K562 (cell line): ENCODE measurements at regions not wholly inside any gene's neighbourhood (a gene's known extent, or its start where the extent isn't known, plus 50 kb on each side); places are given as distances from the start of the nearest gene placed in this dataset.

ENCODE experiments used
- ATAC-seq: fragments of 200-7000 bp; cut with Tn5 transposase; 3 replicates; pipeline ENCODE4 v1.9.1; 2020; ENCODE audit warnings: moderate library complexity
- BruUV-seq: library from RNA; stranded (reverse); fragments of 400-500 nt; replicated peaks from 2 replicates; lab custom pipeline; 2021; lab: Mats Ljungman, UMichigan
- CTCF ChIA-PET: fragments of 300-600 bp; formaldehyde crosslinking; extraction: SDS; loops from one replicate; lab custom pipeline; 2021; ENCODE audit warnings: low intra/inter-chr PET ratio; lab: Yijun Ruan, JAX
- POLR2A ChIA-PET: fragments of 300-600, 350-650 bp; sonication (Branson Sonifier 250); formaldehyde crosslinking; extraction: SDS; loops from one replicate; lab custom pipeline; 2021; ENCODE audit warnings: antibody characterized with exemption, inconsistent platforms; lab: Yijun Ruan, JAX
- DNase-seq, 4 experiments: peaks; one replicate each; pipeline versions ENCODE4 v3.0.0 to v3.0.0-alpha.2; 2011 to 2018; ENCODE audit warnings: low spot score in 3 of 4, mixed read lengths in 3 of 4; ENCODE audit errors: extremely low read depth in 1 of 4
- FAIRE-seq: peaks from 2 replicates; lab custom pipeline; 2011; peaks lifted over from hg19 to GRCh38; lab: Jason Lieb, UNC
- H2AFZ ChIP-seq: 2 replicates; pipeline ENCODE4 v1.6.0; 2011; ENCODE audit warnings: low read depth, low read length, control low read depth, inconsistent platforms
- H3K27ac ChIP-seq: fragments of 200-600 bp; 3 replicates; pipeline ENCODE4 v1.8.0; 2011; ENCODE audit warnings: low read depth, mild to moderate bottlenecking, control low read depth, inconsistent platforms, low read length, moderate library complexity, mixed read lengths; ENCODE audit errors: extremely low read depth
- H3K27me3 ChIP-seq, 2 experiments: fragments of 300-600 bp in 1 of 2; 2 replicates in 1 of 2; 3 replicates in 1 of 2; pipeline versions ENCODE4 v1.6.0 to v1.8.0; 2011; ENCODE audit warnings: inconsistent platforms in 2 of 2, low read length in 2 of 2, mild to moderate bottlenecking in 1 of 2, mixed read lengths in 1 of 2, moderate library complexity in 1 of 2; ENCODE audit not compliant: control insufficient read depth in 2 of 2, insufficient read depth in 2 of 2
- H3K36me3 ChIP-seq: fragments of 300-600 bp; 3 replicates; pipeline ENCODE4 v1.8.0; 2011; ENCODE audit warnings: mild to moderate bottlenecking, low read length, inconsistent platforms; ENCODE audit not compliant: control insufficient read depth, insufficient read depth
- H3K4me1 ChIP-seq, 2 experiments: fragments of 200-600 bp in 1 of 2; replicated peaks in 1 of 2; 2 replicates in 1 of 2; 3 replicates in 1 of 2; pipeline versions ENCODE4 v1.5.1 to v1.8.0; 2011; ENCODE audit warnings: inconsistent platforms in 2 of 2, low read length in 2 of 2, mild to moderate bottlenecking in 1 of 2, mixed read lengths in 1 of 2, moderate library complexity in 1 of 2; ENCODE audit not compliant: control insufficient read depth in 2 of 2, insufficient read depth in 2 of 2
- H3K4me2 ChIP-seq: 2 replicates; pipeline ENCODE4 v1.6.1; 2011; ENCODE audit warnings: low read length, control low read depth, inconsistent platforms, mixed read lengths; ENCODE audit not compliant: insufficient read depth
- H3K4me3 ChIP-seq: fragments of 200-600 bp; sonication (generic), shearing (Covaris generic); 2 replicates; pipeline ENCODE4 v1.5.1; 2016; ENCODE audit warnings: control low read depth, inconsistent platforms
- H3K79me2 ChIP-seq: fragments of 200-600 bp; 3 replicates; pipeline ENCODE4 v1.8.0; 2011; ENCODE audit warnings: low read length, inconsistent platforms; ENCODE audit not compliant: control insufficient read depth, insufficient read depth
- H3K9ac ChIP-seq, 2 experiments: 2 replicates each; pipeline versions ENCODE4 v1.6.0 to v1.6.1; 2011; ENCODE audit warnings: low read depth in 2 of 2, low read length in 2 of 2, control low read depth in 1 of 2, inconsistent platforms in 1 of 2, mild to moderate bottlenecking in 1 of 2, mixed read lengths in 1 of 2; ENCODE audit not compliant: insufficient read depth in 1 of 2
- H3K9me1 ChIP-seq: one replicate; pipeline ENCODE4 v1.6.0; 2011; ENCODE audit warnings: inconsistent platforms, mild to moderate bottlenecking, low read length, moderate library complexity; ENCODE audit not compliant: control insufficient read depth, insufficient read depth
- H3K9me3 ChIP-seq: replicated peaks from 2 replicates; pipeline ENCODE4 v1.5.1; 2011; ENCODE audit warnings: low read depth, low read length, inconsistent platforms; ENCODE audit not compliant: control insufficient read depth, insufficient read depth
- H4K20me1 ChIP-seq: replicated peaks from 2 replicates; pipeline ENCODE4 v1.6.1; 2011; ENCODE audit warnings: low read length, inconsistent platforms, mixed read lengths; ENCODE audit not compliant: control insufficient read depth, insufficient read depth
- ADNP ChIP-seq: fragments of 200-800 bp; sonication (Bioruptor generic); IDR thresholded peaks from 2 replicates; pipeline ENCODE4 v1.6.1; 2016; ENCODE audit warnings: missing genetic modification characterization, missing compliant biosample characterization
- BMI1 ChIP-seq: fragments of 150-350 bp; IDR thresholded peaks from 2 replicates; pipeline ENCODE4 v1.6.1; 2014; ENCODE audit warnings: low read length
- XRCC3 ChIP-seq: fragments of 450-650 bp; IDR thresholded peaks from 2 replicates; pipeline ENCODE4 v1.6.1; 2017; ENCODE audit warnings: mild to moderate bottlenecking, moderate library complexity
- ZNF263 ChIP-seq: sonication (generic); formaldehyde crosslinking; IDR thresholded peaks from 2 replicates; pipeline ENCODE4 v1.8.0; 2022; ENCODE audit warnings: mild to moderate bottlenecking, missing genetic modification reagents, borderline replicate concordance
- ZNF436 ChIP-seq: fragments of 250-450, 450-650 bp; sonication (Bioruptor Pico); formaldehyde crosslinking; IDR thresholded peaks from 2 replicates; pipeline ENCODE4 v1.7.0; 2020; ENCODE audit warnings: mild to moderate bottlenecking
- ZNF589 ChIP-seq: fragments of 200-800 bp; sonication (Bioruptor generic); IDR thresholded peaks from 2 replicates; pipeline ENCODE4 v1.6.1; 2016; ENCODE audit warnings: low read depth, missing genetic modification characterization, missing compliant biosample characterization
- ZSCAN29 ChIP-seq: fragments of 450-650 bp; IDR thresholded peaks from 2 replicates; pipeline ENCODE4 v1.6.1; 2017
- WGBS: fragments of 100-300 bp; shearing (Covaris generic); methylation state at CpG from one replicate; pipeline ENCODE4 v1.1.6; 2016; ENCODE audit warnings: low coverage, mixed read lengths; ENCODE audit not compliant: insufficient coverage; ENCODE audit errors: missing lambda C conversion rate; 5-methylcytosine and 5-hydroxymethylcytosine counted together
- in situ Hi-C: fragments of 300-500 bp; cut with MboI; formaldehyde crosslinking; loops from 4 replicates; pipeline ENCODE4 v1.15.0; 2018; ENCODE audit warnings: inconsistent platforms, mixed read lengths
- intact Hi-C: fragments of 100-400 bp; cut with micrococcal nuclease; formaldehyde crosslinking; loops from 2 replicates; pipeline ENCODE4 v1.14.2; 2022
- TF ChIP-seq, protein P1 (sequence below): sonication (generic); formaldehyde crosslinking; IDR thresholded peaks from 2 replicates; pipeline ENCODE4 v1.8.0; 2022; ENCODE audit warnings: mild to moderate bottlenecking, low read depth, missing genetic modification reagents

DNA sequence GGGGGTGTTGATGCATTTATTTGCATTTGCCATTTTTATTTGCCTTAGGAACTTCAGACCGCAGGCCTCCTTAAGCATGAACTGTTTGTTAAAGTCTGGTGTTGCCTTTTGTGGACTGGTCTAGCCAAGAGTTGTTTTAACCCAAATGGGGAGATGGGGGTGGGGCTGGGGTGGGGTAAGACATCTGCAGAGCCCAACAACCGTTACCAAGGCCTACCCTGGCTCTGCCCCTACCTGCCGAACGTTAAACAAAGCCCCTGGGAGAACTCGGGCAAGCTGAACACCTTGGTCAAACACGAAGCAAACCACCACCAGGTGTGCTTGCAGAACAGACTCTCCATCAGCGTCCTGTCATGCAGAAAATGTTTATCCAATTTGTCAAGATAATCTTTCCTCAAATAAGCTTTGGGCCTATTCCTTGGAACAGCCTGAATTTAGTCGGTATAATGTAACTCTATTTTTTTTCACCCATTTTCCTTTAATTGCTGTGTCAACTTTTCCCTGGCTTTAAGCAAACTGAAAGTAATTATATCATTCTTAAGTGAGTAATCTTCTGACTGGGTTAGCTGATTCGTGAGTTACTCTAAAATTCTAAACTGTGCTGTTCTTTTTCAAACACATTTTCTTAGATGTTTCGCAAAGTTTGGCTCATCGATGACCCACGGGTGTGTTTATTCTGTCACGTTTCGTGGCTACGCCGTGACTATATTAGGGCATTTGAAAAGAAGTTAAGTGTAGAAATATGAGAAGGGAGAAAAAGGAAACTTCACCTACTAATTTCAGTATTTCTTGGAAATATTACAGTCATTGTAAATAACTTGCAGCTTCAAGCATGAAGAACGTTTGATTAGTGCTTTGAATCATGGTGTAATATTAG is 127.6 kb downstream of the SOX2 start:
- 1% methylated on average over 13 of the region's 17 CpGs for WGBS
- CTCF ChIA-PET: no interaction called here
- TF ChIP-seq, protein P1, sequence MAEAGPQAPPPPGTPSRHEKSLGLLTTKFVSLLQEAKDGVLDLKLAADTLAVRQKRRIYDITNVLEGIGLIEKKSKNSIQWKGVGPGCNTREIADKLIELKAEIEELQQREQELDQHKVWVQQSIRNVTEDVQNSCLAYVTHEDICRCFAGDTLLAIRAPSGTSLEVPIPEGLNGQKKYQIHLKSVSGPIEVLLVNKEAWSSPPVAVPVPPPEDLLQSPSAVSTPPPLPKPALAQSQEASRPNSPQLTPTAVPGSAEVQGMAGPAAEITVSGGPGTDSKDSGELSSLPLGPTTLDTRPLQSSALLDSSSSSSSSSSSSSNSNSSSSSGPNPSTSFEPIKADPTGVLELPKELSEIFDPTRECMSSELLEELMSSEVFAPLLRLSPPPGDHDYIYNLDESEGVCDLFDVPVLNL (CRISPR knock-in tag): no peak
- TF ChIP-seq ZSCAN29: no peak
- TF ChIP-seq ZNF436 (CRISPR knock-in tag): no peak
- no peak for TF ChIP-seq ZNF589 (CRISPR knock-in tag)
- no peak for TF ChIP-seq ADNP (tag)
- no peak for TF ChIP-seq BMI1
- TF ChIP-seq XRCC3: no peak
- TF ChIP-seq ZNF263 (CRISPR knock-in tag): no peak
- TF ChIP-seq, all 486 proteins: peak for 0
- in situ Hi-C loops (no loop called here), intact Hi-C loops (no loop called here)
- H3K4me2 ChIP-seq: no peak overlapping the region
- FAIRE-seq: no peak
- no peaks in the 10 kb centered on the region for H3K9me1 ChIP-seq
- no peak overlapping the region for H2AFZ ChIP-seq
- H3K79me2 ChIP-seq: no peaks in the 10 kb centered on the region
- no peaks in the 10 kb centered on the region for H3K36me3 ChIP-seq
- DNase-seq: no peak
- POLR2A ChIA-PET: no interaction called here
- no peak overlapping the region for H3K27ac ChIP-seq
- H4K20me1 ChIP-seq: no peaks in the 10 kb centered on the region
- ATAC-seq: no peak
- no peaks in the 10 kb centered on the region; a peak in 1 of 5 replicates for H3K27me3 ChIP-seq
- H3K4me1 ChIP-seq: no peaks in the 10 kb centered on the region
- H3K9ac ChIP-seq: no peak overlapping the region
- no TSS peak for BruUV-seq
- no peak overlapping the region for H3K4me3 ChIP-seq
- no peaks in the 10 kb centered on the region for H3K9me3 ChIP-seq
